DOHH2 (cell line): ENCODE measurements at regions not wholly inside any gene's neighbourhood (a gene's known extent, or its start where the extent isn't known, plus 50 kb on each side); places are given as distances from the start of the nearest gene placed in this dataset.

ENCODE experiments used
- CTCF ChIP-seq: fragments of 200-600 bp; sonication (generic); IDR thresholded peaks from one replicate; pipeline ENCODE4 v1.5.1; 2014; ENCODE audit warnings: antibody characterized with exemption, mild to moderate bottlenecking, low read depth, low read length; ENCODE audit not compliant: poor library complexity, severe bottlenecking
- EZH2phosphoT487 ChIP-seq: fragments of 200-600 bp; sonication (generic); IDR thresholded peaks from 2 replicates; pipeline ENCODE4 v1.6.1; 2017; ENCODE audit warnings: borderline replicate concordance, mild to moderate bottlenecking, antibody characterized with exemption, low read length, moderate library complexity, mixed read lengths

DNA sequence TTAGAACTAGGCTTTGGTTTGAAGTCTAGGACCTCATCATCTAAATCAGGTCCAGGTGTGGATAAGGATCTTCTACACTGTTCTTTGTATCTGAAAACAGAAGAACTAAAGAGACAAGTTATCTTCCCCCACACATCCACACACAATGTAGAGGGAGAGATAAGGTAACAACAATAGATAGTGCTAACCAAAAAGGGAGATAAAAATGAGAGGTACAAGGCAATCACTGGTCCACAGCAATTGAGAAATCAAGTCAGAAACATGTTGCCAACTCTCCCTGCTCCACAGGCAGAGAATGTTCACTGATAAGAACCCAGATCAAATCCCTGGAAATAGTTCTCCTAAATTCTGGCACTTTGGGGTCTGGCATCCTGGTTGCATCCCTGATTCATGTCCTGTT is 75.8 kb upstream of the LHX8 start:
- TF ChIP-seq CTCF (no peak), EZH2phosphoT487 (no peak)
